HFFc6 (cell line): ENCODE measurements at regions not wholly inside any gene's neighbourhood (a gene's known extent, or its start where the extent isn't known, plus 50 kb on each side); places are given as distances from the start of the nearest gene placed in this dataset.

Experiments used
- DNase-seq: peaks from one replicate; pipeline ENCODE4 v3.0.0-alpha.2; 2018
- H3K27ac Mint-ChIP-seq: 2 replicates; pipeline ENCODE4 v1.8.0; 2020; ENCODE audit warnings: mild to moderate bottlenecking, mixed read lengths
- H3K27me3 Mint-ChIP-seq: 2 replicates; pipeline ENCODE4 v1.8.0; 2021; ENCODE audit warnings: mild to moderate bottlenecking, moderate library complexity, mixed read lengths; ENCODE audit not compliant: insufficient read depth
- H3K36me3 Mint-ChIP-seq: 2 replicates; pipeline ENCODE4 v1.8.0; 2021; ENCODE audit warnings: low read depth, mixed read lengths
- H3K4me1 Mint-ChIP-seq: 2 replicates; pipeline ENCODE4 v1.8.0; 2020; ENCODE audit warnings: low read depth, mixed read lengths
- H3K4me3 Mint-ChIP-seq: 2 replicates; pipeline ENCODE4 v1.8.0; 2020; ENCODE audit warnings: mild to moderate bottlenecking, moderate library complexity, mixed read lengths
- H3K9me3 Mint-ChIP-seq: 2 replicates; pipeline ENCODE4 v1.8.0; 2020; ENCODE audit warnings: mild to moderate bottlenecking, mixed read lengths
- CTCF ChIP-seq: fragments of 200-600 bp; sonication (generic); IDR thresholded peaks from 2 replicates; pipeline ENCODE4 v1.5.0; 2021; ENCODE audit warnings: antibody characterized with exemption, mild to moderate bottlenecking

GRCh38 chr15:100766243-100767000 lies 113.2 kb upstream of the ALDH1A3 start:
- peaks cover 20% of the 10 kb centered on the region for H3K4me1 Mint-ChIP-seq
- no peaks in the 10 kb centered on the region for H3K36me3 Mint-ChIP-seq
- no peak overlapping the region for H3K27ac Mint-ChIP-seq
- no peak for TF ChIP-seq CTCF
- no peak overlapping the region for H3K4me3 Mint-ChIP-seq
- no peak for DNase-seq
- H3K9me3 Mint-ChIP-seq, result no peaks in the 10 kb centered on the region
- H3K27me3 Mint-ChIP-seq, result peaks cover 21% of the 10 kb centered on the region

GRCh38 chr15:100767001-100767825 lies 112.4 kb upstream of the ALDH1A3 start:
- Mint-ChIP-seq H3K27me3 (peaks cover 17% of the 10 kb centered on the region; the same call in 1 of the 2 replicates), H3K4me3 (no peak overlapping the region), H3K9me3 (no peaks in the 10 kb centered on the region), H3K27ac (no peak overlapping the region), H3K4me1 (peaks cover 20% of the 10 kb centered on the region), H3K36me3 (no peaks in the 10 kb centered on the region)
- DNase-seq, result no peak
- no peak for TF ChIP-seq CTCF

GRCh38 chr15:100768501-100768931 lies 111.1 kb upstream of the ALDH1A3 start:
- no peak for TF ChIP-seq CTCF
- Mint-ChIP-seq H3K4me1 (peaks cover 16% of the 10 kb centered on the region), H3K27me3 (peaks cover 17% of the 10 kb centered on the region; the same call in 1 of the 2 replicates), H3K36me3 (no peaks in the 10 kb centered on the region), H3K9me3 (no peaks in the 10 kb centered on the region), H3K4me3 (no peak overlapping the region), H3K27ac (no peak overlapping the region)
- DNase-seq, result no peak

- no peak for TF ChIP-seq CTCF
- H3K27me3 Mint-ChIP-seq, result peaks cover 17% of the 10 kb centered on the region; the same call in 1 of the 2 replicates
- no peak for DNase-seq
- H3K4me1 Mint-ChIP-seq, result peaks cover 13% of the 10 kb centered on the region
- H3K36me3 Mint-ChIP-seq, result no peaks in the 10 kb centered on the region
- H3K27ac Mint-ChIP-seq, result no peak overlapping the region
- H3K9me3 Mint-ChIP-seq, result no peaks in the 10 kb centered on the region
- no peak overlapping the region for H3K4me3 Mint-ChIP-seq
Observed at GRCh38 chr15:100769043-100769974, 110.3 kb upstream of the ALDH1A3 start.

GRCh38 chr15:100769975-100770340 lies 109.7 kb upstream of the ALDH1A3 start:
- DNase-seq, result no peak
- no peak overlapping the region for H3K27ac Mint-ChIP-seq
- H3K36me3 Mint-ChIP-seq, result no peaks in the 10 kb centered on the region
- H3K9me3 Mint-ChIP-seq, result no peaks in the 10 kb centered on the region
- TF ChIP-seq CTCF, result no peak
- H3K27me3 Mint-ChIP-seq, result peaks cover 16% of the 10 kb centered on the region; the same call in 1 of the 2 replicates
- H3K4me3 Mint-ChIP-seq, result no peak overlapping the region
- H3K4me1 Mint-ChIP-seq, result peaks cover 11% of the 10 kb centered on the region
